ENCODE measurements at regions not wholly inside any gene's neighbourhood (a gene's known extent, or its start where the extent isn't known, plus 50 kb on each side); places are given as distances from the start of the nearest gene placed in this dataset.

GRCh38 chr17:79338604-79339003 lies 264.0 kb downstream of the ENGASE start:
- Histone ChIP-seq H3K9me3 (replicated peaks in 1 of 11) (no peaks in the 10 kb centered on the region), H4K20me1 (peaks cover 0 to 21% (median 0%) of the 10 kb centered on the region in 11 experiments; a peak in 5 of 22 replicates), H3K4me3 (no peak overlapping the region), H3K27ac (no peak overlapping the region), H3K4me2 (peak overlapping the region in 2 of 11 experiments; percentile 5 to 42; a peak in 4 of 22 replicates), H3K4me1 (peaks cover 24 to 36% (median 29%) of the 10 kb centered on the region in 10 experiments), H3K27me3 (no peaks in the 10 kb centered on the region), H3K36me3 (no peaks in the 10 kb centered on the region), H3K9ac (no peak overlapping the region)
- no peak for TF ChIP-seq Cebpa-rat (IDR thresholded peaks at IDR 0.05)

DNA sequence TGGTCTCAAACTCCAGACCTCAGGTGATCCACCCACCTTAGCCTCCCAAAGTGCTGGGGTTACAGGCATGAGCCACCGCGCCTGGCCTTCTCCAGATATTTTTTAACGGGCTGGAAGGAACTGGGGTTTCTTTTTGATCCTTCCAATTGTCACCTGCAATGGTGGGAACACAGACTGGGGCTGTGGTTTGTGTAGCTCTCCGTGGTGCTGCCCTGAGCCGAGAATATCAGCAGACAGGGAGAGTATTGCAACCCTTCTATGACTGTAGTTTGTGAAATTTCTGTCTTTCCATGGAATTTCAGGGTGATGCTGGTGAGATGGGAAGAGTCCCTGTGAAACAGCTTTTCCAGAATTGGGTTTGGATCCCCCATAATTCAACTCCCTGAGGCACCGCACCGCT lies 263.5 kb downstream of the ENGASE start:
- Histone ChIP-seq H3K27me3 (peaks cover 0 to under 1% (median 0%) of the 10 kb centered on the region in 11 experiments; a peak in 2 of 22 replicates), H4K20me1 (peaks cover 0 to 25% (median 0%) of the 10 kb centered on the region in 11 experiments; a peak in 5 of 22 replicates)
- no peak for TF ChIP-seq Cebpa-rat (IDR thresholded peaks at IDR 0.05)

GRCh38 chr17:79337053-79337452 lies 262.4 kb downstream of the ENGASE start:
- Histone ChIP-seq H3K4me1 (peaks cover 24 to 36% (median 29%) of the 10 kb centered on the region in 10 experiments), H3K4me3 (no peak overlapping the region), H3K9ac (no peak overlapping the region), H3K27ac (no peak overlapping the region), H3K4me2 (no peak overlapping the region), H4K20me1 (peaks cover 0 to 29% (median 0%) of the 10 kb centered on the region in 11 experiments; a peak in 5 of 22 replicates), H3K9me3 (replicated peaks in 1 of 11) (no peaks in the 10 kb centered on the region), H3K27me3 (peaks cover 0 to 12% (median 3%) of the 10 kb centered on the region in 11 experiments; a peak in 11 of 22 replicates), H3K36me3 (no peaks in the 10 kb centered on the region)
- no peak for TF ChIP-seq Cebpa-rat (IDR thresholded peaks at IDR 0.05)

More for the DNA sequence above, 263.5 kb downstream of the ENGASE start:
- H3K4me3 ChIP-seq = no peak overlapping the region
- no peaks in the 10 kb centered on the region for H3K36me3 ChIP-seq
- peak overlapping the region in 2 of 11 experiments; percentile 5 to 42; a peak in 3 of 22 replicates for H3K4me2 ChIP-seq
- H3K4me1 ChIP-seq = peaks cover 24 to 36% (median 29%) of the 10 kb centered on the region in 10 experiments
- H3K9ac ChIP-seq = no peak overlapping the region
- no peaks in the 10 kb centered on the region for H3K9me3 ChIP-seq (replicated peaks in 1 of 11)
- no peak overlapping the region for H3K27ac ChIP-seq

DNA sequence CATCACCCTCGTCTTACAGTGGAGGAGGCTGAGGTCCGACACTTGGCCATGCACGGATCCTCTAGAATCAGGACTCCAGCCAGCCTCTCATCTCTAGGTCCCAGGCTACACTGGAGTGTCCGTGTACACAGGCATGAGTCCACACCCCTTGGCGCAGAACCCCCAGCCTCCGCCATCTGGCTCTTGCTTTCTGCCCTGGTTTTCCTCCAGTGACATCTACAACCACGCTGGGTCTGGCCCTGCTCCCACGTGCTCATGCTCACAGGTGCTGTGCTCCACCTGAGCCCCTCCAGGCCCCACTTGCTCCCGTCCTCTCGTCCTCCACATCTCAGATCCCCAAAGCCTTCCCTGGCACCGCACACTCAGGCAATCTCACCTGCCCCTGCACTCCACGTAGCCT lies 260.8 kb downstream of the ENGASE start:
- Histone ChIP-seq H4K20me1 (peaks cover 0 to 32% (median 0%) of the 10 kb centered on the region in 11 experiments; a peak in 3 of 22 replicates), H3K4me1 (peaks cover 13 to 23% (median 16%) of the 10 kb centered on the region in 10 experiments), H3K4me2 (no peak overlapping the region), H3K27me3 (peaks cover 0 to 28% (median 13%) of the 10 kb centered on the region in 11 experiments; a peak in 12 of 22 replicates), H3K36me3 (no peaks in the 10 kb centered on the region), H3K27ac (no peak overlapping the region), H3K4me3 (no peak overlapping the region), H3K9ac (no peak overlapping the region), H3K9me3 (replicated peaks in 1 of 11) (no peaks in the 10 kb centered on the region)
- no peak for TF ChIP-seq Cebpa-rat (IDR thresholded peaks at IDR 0.05)

GRCh38 chr17:79332011-79332554 lies 257.5 kb downstream of the ENGASE start:
- no peaks in the 10 kb centered on the region for H3K4me1 ChIP-seq
- no peak overlapping the region for H3K9ac ChIP-seq
- H3K27me3 ChIP-seq = peaks cover 10 to 62% (median 46%) of the 10 kb centered on the region in 11 experiments
- H3K9me3 ChIP-seq (replicated peaks in 1 of 11) = no peaks in the 10 kb centered on the region
- no peaks in the 10 kb centered on the region for H3K36me3 ChIP-seq
- H4K20me1 ChIP-seq = peaks cover 0 to 61% (median 8%) of the 10 kb centered on the region in 11 experiments; a peak in 10 of 22 replicates
- no peak for TF ChIP-seq Cebpa-rat (IDR thresholded peaks at IDR 0.05)
- H3K27ac ChIP-seq = no peak overlapping the region
- no peak overlapping the region for H3K4me2 ChIP-seq
- H3K4me3 ChIP-seq = no peak overlapping the region

GRCh38 chr17:79331492-79331891 lies 256.9 kb downstream of the ENGASE start:
- no peak for TF ChIP-seq Cebpa-rat (IDR thresholded peaks at IDR 0.05)
- H3K4me2 ChIP-seq = no peak overlapping the region
- peaks cover 16 to 67% (median 52%) of the 10 kb centered on the region in 11 experiments for H3K27me3 ChIP-seq
- no peak overlapping the region for H3K4me3 ChIP-seq
- no peaks in the 10 kb centered on the region for H3K4me1 ChIP-seq
- H3K9me3 ChIP-seq (replicated peaks in 1 of 11) = no peaks in the 10 kb centered on the region
- peaks cover 0 to 61% (median 8%) of the 10 kb centered on the region in 11 experiments; a peak in 10 of 22 replicates for H4K20me1 ChIP-seq
- H3K36me3 ChIP-seq = no peaks in the 10 kb centered on the region
- H3K27ac ChIP-seq = no peak overlapping the region
- H3K9ac ChIP-seq = no peak overlapping the region

DNA sequence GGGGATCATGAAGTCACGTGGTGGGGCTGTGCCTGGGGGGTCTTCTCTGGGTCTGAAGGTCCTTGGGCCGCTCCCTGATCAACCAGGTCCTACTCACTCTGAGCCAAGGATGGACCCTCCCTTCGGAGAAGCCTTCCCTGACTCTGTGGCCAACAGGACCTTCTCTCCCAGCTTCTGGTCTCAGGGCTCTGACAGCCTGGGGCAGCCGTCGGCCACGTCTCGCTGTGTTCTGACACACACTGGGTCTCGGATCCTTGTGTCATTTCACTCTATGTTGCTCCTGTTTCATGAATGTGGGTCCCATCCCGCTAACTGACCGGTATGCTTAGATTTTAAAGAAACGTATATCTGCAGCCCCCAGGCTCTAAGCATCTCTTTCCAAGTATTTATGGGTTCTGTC lies 256.1 kb downstream of the ENGASE start:
- Histone ChIP-seq H3K4me1 (no peaks in the 10 kb centered on the region), H3K36me3 (no peaks in the 10 kb centered on the region), H3K9me3 (replicated peaks in 1 of 11) (no peaks in the 10 kb centered on the region), H3K9ac (no peak overlapping the region), H3K27ac (no peak overlapping the region), H3K27me3 (peaks cover 18 to 75% (median 60%) of the 10 kb centered on the region in 11 experiments), H3K4me3 (no peak overlapping the region), H4K20me1 (peaks cover 0 to 61% (median 8%) of the 10 kb centered on the region in 11 experiments; a peak in 10 of 22 replicates), H3K4me2 (no peak overlapping the region)
- no peak for TF ChIP-seq Cebpa-rat (IDR thresholded peaks at IDR 0.05)

DNA sequence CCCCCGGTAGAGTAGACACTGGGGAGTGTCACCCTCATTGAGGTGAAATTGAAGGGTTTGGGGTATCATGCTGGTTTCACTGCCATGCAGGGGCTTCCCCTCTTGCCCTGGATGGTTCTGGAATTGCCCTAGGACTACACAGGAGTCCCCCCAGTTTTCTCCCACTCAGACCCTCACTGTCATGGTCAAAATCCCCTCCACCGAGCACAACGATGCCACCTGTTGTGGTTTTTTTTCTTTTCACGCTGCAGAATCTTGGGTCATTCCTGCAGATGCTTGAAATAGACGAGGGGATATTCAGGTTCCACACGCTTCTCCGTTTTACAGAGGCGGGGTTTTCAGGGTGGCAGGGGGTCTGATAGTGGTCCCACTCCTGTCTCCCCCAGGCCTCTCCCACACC lies 255.6 kb downstream of the ENGASE start:
- Histone ChIP-seq H3K4me3 (no peak overlapping the region), H3K27me3 (peaks cover 18 to 80% (median 65%) of the 10 kb centered on the region in 11 experiments), H3K9me3 (replicated peaks in 1 of 11) (no peaks in the 10 kb centered on the region), H3K36me3 (no peaks in the 10 kb centered on the region), H3K27ac (no peak overlapping the region), H3K4me2 (no peak overlapping the region), H3K9ac (no peak overlapping the region), H3K4me1 (no peaks in the 10 kb centered on the region), H4K20me1 (peaks cover 0 to 63% (median 8%) of the 10 kb centered on the region in 11 experiments; a peak in 10 of 22 replicates)
- TF ChIP-seq Cebpa-rat (IDR thresholded peaks at IDR 0.05) = no peak

DNA sequence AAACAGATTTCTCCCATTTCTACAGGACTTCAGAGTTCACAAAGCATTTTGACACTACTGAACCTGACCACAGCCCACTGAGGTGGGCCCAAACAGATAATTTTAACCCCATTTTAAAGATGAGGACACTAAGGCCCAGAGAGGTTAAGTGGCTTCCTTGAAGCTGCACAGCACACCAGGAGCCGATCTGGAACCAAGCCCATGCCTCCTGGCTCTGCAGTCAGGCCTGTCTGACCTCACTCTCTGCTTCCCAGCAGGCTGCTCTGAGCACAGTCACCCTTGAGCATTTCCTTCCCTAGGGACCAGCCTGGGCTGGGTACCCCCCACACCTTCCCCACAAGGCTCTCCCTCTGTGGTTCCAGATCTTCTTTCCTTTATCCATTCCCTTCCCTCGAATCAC lies 252.2 kb downstream of the ENGASE start:
- Histone ChIP-seq H3K4me3 (no peak overlapping the region), H3K4me1 (no peaks in the 10 kb centered on the region), H3K9me3 (replicated peaks in 1 of 11) (no peaks in the 10 kb centered on the region), H3K9ac (no peak overlapping the region), H3K4me2 (no peak overlapping the region), H3K27me3 (peaks cover 22 to 97% (median 86%) of the 10 kb centered on the region in 11 experiments), H3K27ac (no peak overlapping the region), H3K36me3 (no peaks in the 10 kb centered on the region), H4K20me1 (peaks cover 0 to 75% (median 10%) of the 10 kb centered on the region in 11 experiments; a peak in 12 of 22 replicates)
- no peak for TF ChIP-seq Cebpa-rat (IDR thresholded peaks at IDR 0.05)

Data from BLaER1 treated with 17β-estradiol and CSF1 and Interleukin-3, amounts not matched to agents 10 nM and 100 nM (cell line).